Vagina (tissue), 2 donors: ENCODE measurements at regions not wholly inside any gene's neighbourhood (a gene's known extent, or its start where the extent isn't known, plus 50 kb on each side); places are given as distances from the start of the nearest gene placed in this dataset.

Experiments used
- CTCF ChIP-seq, 3 experiments: fragments of 450-650 bp in 2 of 3; fragments of 200-600 bp in 1 of 3; sonication (generic) in 1 of 3; IDR thresholded peaks; one replicate each; pipeline ENCODE4 v1.5.1; 2017 to 2019; ENCODE audit warnings: antibody characterized with exemption in 3 of 3, mild to moderate bottlenecking in 2 of 3, moderate library complexity in 2 of 3
- POLR2A ChIP-seq, 2 donors: fragments of 450-650 bp; IDR thresholded peaks; one replicate each; pipeline ENCODE4 v1.6.1; 2017; ENCODE audit warnings: antibody characterized with exemption in 2 of 2, mild to moderate bottlenecking in 2 of 2, moderate library complexity in 2 of 2

DNA sequence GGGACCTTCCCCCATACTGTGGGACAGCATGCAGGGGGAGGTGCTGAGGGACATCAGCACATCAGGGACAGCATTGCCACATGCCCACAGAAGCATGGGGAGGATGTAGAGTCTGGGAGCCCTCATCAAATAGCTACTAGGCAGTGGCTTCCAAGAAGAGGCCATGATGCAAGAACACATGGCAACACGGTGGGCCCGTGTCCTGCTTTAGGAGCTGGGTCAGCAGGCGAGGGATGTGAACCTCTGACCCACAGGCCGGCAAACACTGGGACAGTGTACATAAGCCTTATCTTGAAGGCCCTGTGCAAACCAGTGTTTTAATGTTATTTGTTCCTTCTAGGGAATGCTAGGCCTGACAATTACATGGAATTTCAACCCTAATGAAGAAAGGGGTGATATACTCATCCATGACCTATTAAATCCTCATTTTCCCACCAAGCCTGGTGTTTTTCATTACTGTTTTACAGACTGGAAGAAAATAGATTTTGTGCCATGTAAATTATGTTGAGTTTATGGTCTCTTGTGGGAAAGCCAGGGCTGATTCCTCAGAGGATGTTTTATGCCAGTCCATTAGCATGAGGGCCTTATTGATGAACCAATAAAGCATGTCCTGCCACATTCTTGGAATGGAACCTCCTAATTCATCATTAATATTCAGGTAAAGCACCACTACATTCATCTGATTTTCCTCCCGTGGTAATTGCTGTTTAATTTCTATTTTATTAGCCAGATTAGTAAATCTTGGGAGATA is 61.7 kb upstream of the SLC25A26 start:
- TF ChIP-seq CTCF (IDR thresholded peaks at IDR 0.05): no peak
- no peak for TF ChIP-seq POLR2A (IDR thresholded peaks at IDR 0.05)
